ENCODE measurements at regions not wholly inside any gene's neighbourhood (a gene's known extent, or its start where the extent isn't known, plus 50 kb on each side); places are given as distances from the start of the nearest gene placed in this dataset.
"Not testable (repeated sequence)": the region's sequence is repeated elsewhere in the genome, so short reads cannot be mapped to it uniquely, and the experiment has no call there.

DNA sequence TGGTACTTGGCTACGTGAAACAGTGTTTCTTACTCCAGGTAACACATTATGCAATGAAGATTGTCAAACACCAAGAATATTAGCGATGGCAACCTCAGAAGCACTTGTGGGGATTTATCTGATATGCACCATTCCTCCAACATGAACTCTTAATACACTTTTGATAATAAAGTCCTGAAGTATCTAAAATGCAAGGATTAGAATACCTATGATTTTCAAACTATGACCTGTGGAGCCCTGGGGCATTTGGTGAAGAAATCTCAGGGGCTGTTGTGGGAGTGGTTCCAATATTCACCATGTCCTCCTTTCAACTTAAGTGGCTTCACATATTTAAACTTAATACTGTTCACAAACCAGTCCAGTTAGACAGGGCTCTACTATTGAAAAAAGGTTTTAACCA lies 214.6 kb upstream of the POU5F2 start:
- no peak overlapping the region for H3K27ac Mint-ChIP-seq
- no peaks in the 10 kb centered on the region for H3K9me3 Mint-ChIP-seq
- DNase-seq (ENCODE audit: extremely low spot score, unreplicated experiment) = no peak
- H3K36me3 Mint-ChIP-seq = peaks cover 4% of the 10 kb centered on the region
- H3K4me1 Mint-ChIP-seq (ENCODE audit: unreplicated experiment) = no peaks in the 10 kb centered on the region
- no peaks in the 10 kb centered on the region for H3K27me3 Mint-ChIP-seq
- no peak overlapping the region for H3K4me3 Mint-ChIP-seq
- TF ChIP-seq, protein P1, sequence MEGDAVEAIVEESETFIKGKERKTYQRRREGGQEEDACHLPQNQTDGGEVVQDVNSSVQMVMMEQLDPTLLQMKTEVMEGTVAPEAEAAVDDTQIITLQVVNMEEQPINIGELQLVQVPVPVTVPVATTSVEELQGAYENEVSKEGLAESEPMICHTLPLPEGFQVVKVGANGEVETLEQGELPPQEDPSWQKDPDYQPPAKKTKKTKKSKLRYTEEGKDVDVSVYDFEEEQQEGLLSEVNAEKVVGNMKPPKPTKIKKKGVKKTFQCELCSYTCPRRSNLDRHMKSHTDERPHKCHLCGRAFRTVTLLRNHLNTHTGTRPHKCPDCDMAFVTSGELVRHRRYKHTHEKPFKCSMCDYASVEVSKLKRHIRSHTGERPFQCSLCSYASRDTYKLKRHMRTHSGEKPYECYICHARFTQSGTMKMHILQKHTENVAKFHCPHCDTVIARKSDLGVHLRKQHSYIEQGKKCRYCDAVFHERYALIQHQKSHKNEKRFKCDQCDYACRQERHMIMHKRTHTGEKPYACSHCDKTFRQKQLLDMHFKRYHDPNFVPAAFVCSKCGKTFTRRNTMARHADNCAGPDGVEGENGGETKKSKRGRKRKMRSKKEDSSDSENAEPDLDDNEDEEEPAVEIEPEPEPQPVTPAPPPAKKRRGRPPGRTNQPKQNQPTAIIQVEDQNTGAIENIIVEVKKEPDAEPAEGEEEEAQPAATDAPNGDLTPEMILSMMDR (conservative IDR thresholded peaks at IDR 0.05) = no peak

DNA sequence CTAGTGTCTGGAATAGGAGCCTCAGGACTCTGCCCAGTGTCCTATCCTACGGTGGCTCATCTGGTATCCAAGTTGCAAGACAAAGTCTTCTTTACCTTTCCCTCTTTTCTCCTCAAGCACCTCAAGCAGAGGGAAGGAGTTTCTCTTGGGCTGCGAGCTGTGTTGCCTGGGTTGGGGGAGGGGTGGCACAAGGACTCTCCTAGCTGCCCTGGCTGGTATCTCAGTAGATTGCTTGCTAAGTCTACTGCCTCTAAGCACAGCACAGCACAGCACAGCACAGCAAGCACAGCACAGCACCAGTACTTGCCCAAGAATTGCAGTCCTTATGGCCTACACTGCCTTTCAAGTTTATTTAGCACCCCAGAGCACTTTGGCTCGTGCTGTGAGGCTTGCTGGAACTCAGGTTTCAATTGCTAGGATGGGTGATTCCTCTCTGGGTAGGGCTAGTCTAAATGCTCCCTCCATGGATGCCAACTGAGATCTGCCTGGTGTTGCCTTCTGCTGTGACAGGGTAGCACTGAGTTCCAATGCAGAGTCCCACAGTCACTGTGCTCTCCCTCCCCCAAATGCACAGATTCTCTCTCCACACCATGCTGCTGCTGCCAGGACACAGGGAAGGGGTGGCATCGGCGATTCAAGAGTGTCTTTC lies 213.1 kb upstream of the POU5F2 start:
- no peaks in the 10 kb centered on the region for H3K4me1 Mint-ChIP-seq (ENCODE audit: unreplicated experiment)
- peaks cover 6% of the 10 kb centered on the region for H3K9me3 Mint-ChIP-seq
- no peak overlapping the region for H3K4me3 Mint-ChIP-seq
- TF ChIP-seq, protein P1 (conservative IDR thresholded peaks at IDR 0.05) = no peak
- H3K36me3 Mint-ChIP-seq = peaks cover 10% of the 10 kb centered on the region
- no peaks in the 10 kb centered on the region for H3K27me3 Mint-ChIP-seq
- no peak overlapping the region for H3K27ac Mint-ChIP-seq
- no peak for DNase-seq (ENCODE audit: extremely low spot score, unreplicated experiment)

DNA sequence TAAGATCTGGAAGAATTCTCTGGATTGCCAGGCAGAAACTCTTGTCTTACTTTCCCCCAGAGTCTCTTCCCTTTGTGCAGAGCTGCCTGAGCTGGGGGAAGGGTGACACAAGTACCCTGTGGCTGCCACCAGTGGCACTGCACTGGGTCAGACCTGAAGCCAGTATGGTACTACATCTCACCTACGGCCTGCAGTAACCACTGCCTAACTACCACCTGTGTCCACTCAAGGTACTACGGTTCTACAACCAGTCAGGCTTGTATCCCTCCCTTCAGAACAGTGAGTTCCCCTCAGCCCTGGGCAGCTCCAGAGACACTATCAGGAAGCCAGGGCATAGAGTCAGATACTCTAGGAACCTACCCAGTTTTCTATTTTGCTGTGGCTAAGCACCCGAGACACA lies 212.0 kb upstream of the POU5F2 start:
- no peak overlapping the region for H3K27ac Mint-ChIP-seq
- no peaks in the 10 kb centered on the region for H3K4me1 Mint-ChIP-seq (ENCODE audit: unreplicated experiment)
- TF ChIP-seq, protein P1 (conservative IDR thresholded peaks at IDR 0.05) = no peak
- peaks cover 6% of the 10 kb centered on the region for H3K9me3 Mint-ChIP-seq
- no peaks in the 10 kb centered on the region for H3K27me3 Mint-ChIP-seq
- no peak overlapping the region for H3K4me3 Mint-ChIP-seq
- H3K36me3 Mint-ChIP-seq = peaks cover 11% of the 10 kb centered on the region
- DNase-seq (ENCODE audit: extremely low spot score, unreplicated experiment) = no peak

DNA sequence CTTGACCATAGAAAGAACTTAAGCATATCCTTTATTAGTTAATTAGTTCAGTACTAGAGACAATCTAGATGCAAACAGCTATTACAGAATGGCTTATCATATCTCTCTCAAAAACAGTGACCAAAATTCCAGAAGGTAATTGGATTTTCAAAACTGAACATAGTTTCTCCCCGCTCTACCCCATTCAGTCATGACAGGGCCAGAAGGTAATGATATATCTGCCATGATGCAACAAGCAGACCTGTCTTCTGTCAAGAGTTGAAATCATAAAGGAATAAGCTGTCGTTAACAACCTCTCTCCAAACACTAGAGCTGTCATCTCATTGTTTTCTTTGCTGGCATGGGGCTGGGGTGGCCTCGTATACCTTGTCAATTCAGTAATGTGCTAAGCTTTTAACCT lies 200.5 kb upstream of the POU5F2 start:
- TF ChIP-seq, protein P1 (conservative IDR thresholded peaks at IDR 0.05) = no peak
- H3K4me1 Mint-ChIP-seq (ENCODE audit: unreplicated experiment) = peaks cover 15% of the 10 kb centered on the region
- no peaks in the 10 kb centered on the region for H3K9me3 Mint-ChIP-seq
- no peak overlapping the region for H3K27ac Mint-ChIP-seq
- no peaks in the 10 kb centered on the region for H3K36me3 Mint-ChIP-seq
- H3K27me3 Mint-ChIP-seq = no peaks in the 10 kb centered on the region
- no peak overlapping the region for H3K4me3 Mint-ChIP-seq
- no peak for DNase-seq (ENCODE audit: extremely low spot score, unreplicated experiment)

DNA sequence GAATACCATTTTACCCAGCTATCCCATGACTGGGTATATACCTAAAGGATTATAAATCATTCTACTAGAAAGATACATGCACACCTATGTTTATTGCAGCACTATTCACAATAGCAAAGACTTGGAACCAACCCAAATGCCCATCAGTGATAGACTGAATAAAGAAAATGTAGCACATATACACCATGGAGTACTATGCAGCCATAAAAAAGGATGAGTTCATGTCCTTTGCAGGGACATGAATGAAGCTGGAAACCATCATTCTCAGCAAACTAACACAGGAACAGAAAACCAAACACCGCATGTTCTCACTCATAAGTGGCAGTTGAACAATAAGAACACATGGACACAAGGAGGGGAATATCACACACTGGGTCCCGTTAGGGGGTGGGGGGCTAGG lies 191.9 kb upstream of the POU5F2 start:
- H3K4me1 Mint-ChIP-seq (ENCODE audit: unreplicated experiment); H3K36me3 Mint-ChIP-seq: not testable (repeated sequence)

DNA sequence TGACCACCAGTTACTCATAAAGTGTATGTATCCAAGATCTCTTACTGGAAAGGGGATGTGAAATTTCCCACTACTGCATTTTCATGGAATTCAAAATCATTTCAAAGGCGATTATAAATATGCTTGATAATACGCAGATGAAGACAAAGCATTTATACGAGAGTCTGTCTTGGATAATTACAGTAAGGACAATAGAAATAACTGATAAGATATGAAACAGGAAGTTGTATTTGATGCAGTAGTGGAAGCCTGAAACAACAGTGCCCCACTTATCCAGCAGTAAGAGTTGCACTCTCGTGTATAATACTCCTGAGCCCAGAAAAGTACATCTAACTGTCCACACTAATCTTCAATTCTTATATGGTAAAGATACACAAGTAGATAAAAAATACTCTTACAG lies 188.7 kb upstream of the POU5F2 start:
- Mint-ChIP-seq H3K4me1 (ENCODE audit: unreplicated experiment) (peaks cover 12% of the 10 kb centered on the region), H3K27ac (no peak overlapping the region), H3K27me3 (no peaks in the 10 kb centered on the region), H3K9me3 (peaks cover 11% of the 10 kb centered on the region), H3K4me3 (no peak overlapping the region), H3K36me3 (peaks cover 5% of the 10 kb centered on the region)
- no peak for DNase-seq (ENCODE audit: extremely low spot score, unreplicated experiment)
- TF ChIP-seq, protein P1 (conservative IDR thresholded peaks at IDR 0.05) = no peak

More for the DNA sequence above, 191.9 kb upstream of the POU5F2 start:
- H3K9me3 Mint-ChIP-seq = peaks cover 11% of the 10 kb centered on the region
- not testable (repeated sequence) for DNase-seq (ENCODE audit: extremely low spot score, unreplicated experiment); H3K27ac Mint-ChIP-seq; H3K4me3 Mint-ChIP-seq; H3K27me3 Mint-ChIP-seq
